Duodenal mucosa (tissue), 2 donors: ENCODE measurements at regions not wholly inside any gene's neighbourhood (a gene's known extent, or its start where the extent isn't known, plus 50 kb on each side); places are given as distances from the start of the nearest gene placed in this dataset.

Experiments
- H3K27ac ChIP-seq: one replicate; pipeline ENCODE4 v1.7.0; 2013; ENCODE audit warnings: low read depth, low read length
- H3K27me3 ChIP-seq, 2 donors: one replicate each; pipeline ENCODE4 v1.7.0; 2013; ENCODE audit warnings: low read length in 2 of 2, control low read depth in 1 of 2; ENCODE audit not compliant: insufficient read depth in 2 of 2, control insufficient read depth in 1 of 2
- H3K36me3 ChIP-seq, 2 donors: one replicate each; pipeline ENCODE4 v1.7.0; 2013; ENCODE audit warnings: low read length in 2 of 2, control low read depth in 1 of 2; ENCODE audit not compliant: insufficient read depth in 2 of 2, control insufficient read depth in 1 of 2
- H3K4me1 ChIP-seq, 2 donors: one replicate each; pipeline ENCODE4 v1.7.0; 2013; ENCODE audit warnings: low read length in 2 of 2, control low read depth in 1 of 2; ENCODE audit not compliant: insufficient read depth in 2 of 2, control insufficient read depth in 1 of 2
- H3K4me3 ChIP-seq, 2 donors: one replicate each; pipeline ENCODE4 v1.7.0; 2013; ENCODE audit warnings: low read length in 2 of 2, low read depth in 1 of 2
- H3K9ac ChIP-seq, 2 donors: one replicate each; pipeline ENCODE4 v1.7.0; 2013; ENCODE audit warnings: low read length in 2 of 2, low read depth in 1 of 2
- H3K9me3 ChIP-seq, 2 donors: one replicate each; pipeline ENCODE4 v1.7.0; 2013; ENCODE audit warnings: low read length in 2 of 2, control low read depth in 1 of 2; ENCODE audit not compliant: control insufficient read depth in 1 of 2

GRCh38 chr19:30209617-30210600 is 162.3 kb upstream of the ZNF536 start:
- Histone ChIP-seq H3K9me3 (no peaks in the 10 kb centered on the region), H3K4me3 (no peak overlapping the region), H3K27me3 (peaks cover 0 to under 1% of the 10 kb centered on the region in 2 donors), H3K27ac (no peak overlapping the region), H3K9ac (no peak overlapping the region), H3K36me3 (no peaks in the 10 kb centered on the region), H3K4me1 (no peaks in the 10 kb centered on the region)

GRCh38 chr19:30212574-30212973 is 159.6 kb upstream of the ZNF536 start:
- Histone ChIP-seq H3K27ac (no peak overlapping the region), H3K36me3 (no peaks in the 10 kb centered on the region), H3K27me3 (peaks cover 0 to 4% of the 10 kb centered on the region in 2 donors), H3K9ac (no peak overlapping the region), H3K4me1 (no peaks in the 10 kb centered on the region), H3K9me3 (no peaks in the 10 kb centered on the region), H3K4me3 (no peak overlapping the region)

GRCh38 chr19:30214651-30215051 is 157.5 kb upstream of the ZNF536 start:
- H3K9ac ChIP-seq = no peak overlapping the region
- peaks cover 0 to 4% of the 10 kb centered on the region in 2 donors for H3K27me3 ChIP-seq
- no peak overlapping the region for H3K27ac ChIP-seq
- no peaks in the 10 kb centered on the region for H3K36me3 ChIP-seq
- H3K4me1 ChIP-seq = no peaks in the 10 kb centered on the region
- H3K4me3 ChIP-seq = no peak overlapping the region
- H3K9me3 ChIP-seq = no peaks in the 10 kb centered on the region

- Histone ChIP-seq H3K9ac (no peak overlapping the region), H3K4me3 (no peak overlapping the region), H3K36me3 (no peaks in the 10 kb centered on the region), H3K9me3 (no peaks in the 10 kb centered on the region), H3K27ac (no peak overlapping the region), H3K4me1 (no peaks in the 10 kb centered on the region), H3K27me3 (peaks cover 3 to 4% of the 10 kb centered on the region in 2 donors)
Measured at GRCh38 chr19:30215248-30215647, 156.9 kb upstream of the ZNF536 start.

GRCh38 chr19:30216453-30216852 is 155.7 kb upstream of the ZNF536 start:
- no peak overlapping the region for H3K9ac ChIP-seq
- H3K27ac ChIP-seq = no peak overlapping the region
- H3K4me1 ChIP-seq = no peaks in the 10 kb centered on the region
- peaks cover 7 to 9% of the 10 kb centered on the region in 2 donors for H3K27me3 ChIP-seq
- no peaks in the 10 kb centered on the region for H3K9me3 ChIP-seq
- no peak overlapping the region for H3K4me3 ChIP-seq
- no peaks in the 10 kb centered on the region for H3K36me3 ChIP-seq

GRCh38 chr19:30217461-30217860 is 154.7 kb upstream of the ZNF536 start:
- Histone ChIP-seq H3K9me3 (no peaks in the 10 kb centered on the region), H3K9ac (no peak overlapping the region), H3K36me3 (no peaks in the 10 kb centered on the region), H3K4me1 (no peaks in the 10 kb centered on the region), H3K27ac (no peak overlapping the region), H3K4me3 (no peak overlapping the region), H3K27me3 (peaks cover 9 to 13% of the 10 kb centered on the region in 2 donors)

- Histone ChIP-seq H3K4me1 (no peaks in the 10 kb centered on the region), H3K27me3 (peaks cover 19 to 24% of the 10 kb centered on the region in 2 donors), H3K36me3 (no peaks in the 10 kb centered on the region), H3K4me3 (no peak overlapping the region), H3K27ac (no peak overlapping the region), H3K9ac (no peak overlapping the region), H3K9me3 (no peaks in the 10 kb centered on the region)
Measured at GRCh38 chr19:30219702-30220101, 152.5 kb upstream of the ZNF536 start.

- Histone ChIP-seq H3K9me3 (no peaks in the 10 kb centered on the region), H3K9ac (no peak overlapping the region), H3K27ac (no peak overlapping the region), H3K27me3 (peaks cover 24 to 27% of the 10 kb centered on the region in 2 donors), H3K4me1 (peaks cover 0 to 4% of the 10 kb centered on the region in 2 donors), H3K36me3 (no peaks in the 10 kb centered on the region), H3K4me3 (no peak overlapping the region)
Measured at GRCh38 chr19:30221176-30221575, 151.0 kb upstream of the ZNF536 start.

- no peak overlapping the region for H3K27ac ChIP-seq
- no peak overlapping the region for H3K4me3 ChIP-seq
- H3K4me1 ChIP-seq = peaks cover 3 to 4% of the 10 kb centered on the region in 2 donors
- H3K9ac ChIP-seq = no peak overlapping the region
- no peaks in the 10 kb centered on the region for H3K9me3 ChIP-seq
- no peaks in the 10 kb centered on the region for H3K36me3 ChIP-seq
- peaks cover 31% of the 10 kb centered on the region in 2 donors for H3K27me3 ChIP-seq
Measured at GRCh38 chr19:30222428-30222873, 149.7 kb upstream of the ZNF536 start.

- H3K27me3 ChIP-seq = peaks cover 31 to 37% of the 10 kb centered on the region in 2 donors
- H3K9me3 ChIP-seq = no peaks in the 10 kb centered on the region
- peaks cover 3 to 4% of the 10 kb centered on the region in 2 donors for H3K4me1 ChIP-seq
- H3K4me3 ChIP-seq = no peak overlapping the region
- H3K36me3 ChIP-seq = no peaks in the 10 kb centered on the region
- H3K9ac ChIP-seq = no peak overlapping the region
- H3K27ac ChIP-seq = no peak overlapping the region
Measured at GRCh38 chr19:30222992-30223865, 149.0 kb upstream of the ZNF536 start.
